GM23338 (cell line): ENCODE measurements at regions not wholly inside any gene's neighbourhood (a gene's known extent, or its start where the extent isn't known, plus 50 kb on each side); places are given as distances from the start of the nearest gene placed in this dataset.

Experiments used
- ATAC-seq: fragments of 200-7000 bp; cut with Tn5 transposase; 3 replicates; pipeline ENCODE4 v1.9.1; 2020
- DNase-seq: peaks from one replicate; pipeline ENCODE4 v3.0.0-alpha.2; 2015; ENCODE audit warnings: low spot score
- H2AFZ ChIP-seq: fragments of 200-600 bp; sonication (generic); 2 replicates; pipeline ENCODE4 v1.8.0; 2016; ENCODE audit warnings: antibody characterized with exemption, mild to moderate bottlenecking, moderate library complexity
- H3F3A ChIP-seq: fragments of 200-600 bp; sonication (generic); replicated peaks from 2 replicates; pipeline ENCODE4 v1.8.0; 2017; ENCODE audit warnings: antibody characterized with exemption, mixed run types, low read depth
- H3K27ac ChIP-seq: fragments of 200-600 bp; sonication (generic); 2 replicates; pipeline ENCODE4 v1.6.1; 2016; ENCODE audit warnings: low read depth
- H3K27me3 ChIP-seq: fragments of 200-600 bp; sonication (generic); 2 replicates; pipeline ENCODE4 v1.8.0; 2016; ENCODE audit warnings: mild to moderate bottlenecking, mixed run types, moderate library complexity; ENCODE audit not compliant: insufficient read depth
- H3K36me3 ChIP-seq: fragments of 200-600 bp; sonication (generic); 2 replicates; pipeline ENCODE4 v1.8.0; 2016; ENCODE audit warnings: mild to moderate bottlenecking; ENCODE audit not compliant: insufficient read depth
- H3K4me1 ChIP-seq: fragments of 200-600 bp; sonication (generic); 2 replicates; pipeline ENCODE4 v1.8.0; 2016; ENCODE audit warnings: mild to moderate bottlenecking, moderate library complexity; ENCODE audit not compliant: insufficient read depth
- H3K4me2 ChIP-seq: fragments of 200-600 bp; sonication (generic); 2 replicates; pipeline ENCODE4 v1.7.1; 2017; ENCODE audit warnings: mixed run types
- H3K4me3 ChIP-seq: fragments of 200-600 bp; sonication (generic); 2 replicates; pipeline ENCODE4 v1.6.1; 2016; ENCODE audit warnings: mixed run types
- H3K79me2 ChIP-seq: fragments of 200-600 bp; sonication (generic); replicated peaks from 2 replicates; pipeline ENCODE4 v1.8.0; 2017; ENCODE audit warnings: mild to moderate bottlenecking; ENCODE audit not compliant: insufficient read depth
- H3K9me2 ChIP-seq: fragments of 200-600 bp; sonication (generic); 2 replicates; pipeline ENCODE4 v1.8.0; 2017; ENCODE audit not compliant: insufficient read depth
- H4K20me1 ChIP-seq: fragments of 200-600 bp; sonication (generic); replicated peaks from 2 replicates; pipeline ENCODE4 v1.8.0; 2017; ENCODE audit warnings: mild to moderate bottlenecking; ENCODE audit not compliant: insufficient read depth
- H3K27ac Mint-ChIP-seq: 2 replicates; pipeline ENCODE4 v1.8.0; 2020; ENCODE audit warnings: inconsistent platforms, mild to moderate bottlenecking, moderate library complexity, mixed read lengths
- H3K27me3 Mint-ChIP-seq: 3 replicates; pipeline ENCODE4 v1.8.0; 2022; ENCODE audit warnings: low read depth, mild to moderate bottlenecking, moderate library complexity, mixed read lengths, inconsistent platforms; ENCODE audit not compliant: insufficient read depth, poor library complexity
- H3K36me3 Mint-ChIP-seq: 3 replicates; pipeline ENCODE4 v1.8.0; 2021; ENCODE audit warnings: low read depth, mild to moderate bottlenecking, inconsistent platforms, moderate library complexity, mixed read lengths
- H3K4me1 Mint-ChIP-seq: 3 replicates; pipeline ENCODE4 v1.8.0; 2020; ENCODE audit warnings: mild to moderate bottlenecking, inconsistent platforms, mixed read lengths
- H3K4me3 Mint-ChIP-seq: 3 replicates; pipeline ENCODE4 v1.8.0; 2021; ENCODE audit warnings: moderate library complexity, mild to moderate bottlenecking, inconsistent platforms, mixed read lengths
- H3K9me3 Mint-ChIP-seq: 3 replicates; pipeline ENCODE4 v1.8.0; 2020; ENCODE audit warnings: moderate library complexity, mild to moderate bottlenecking, inconsistent platforms, mixed read lengths
- CREB1 ChIP-seq: fragments of 250-450 bp; sonication (Bioruptor Pico); IDR thresholded peaks from 2 replicates; pipeline ENCODE4 v1.5.0; 2020; ENCODE audit warnings: low read depth, mild to moderate bottlenecking, moderate library complexity
- CTCF ChIP-seq, 2 experiments: fragments of 200-600 bp in 1 of 2; sonication (generic) in 1 of 2; conservative IDR thresholded peaks; 2 replicates each; pipeline versions ENCODE4 v1.5.1 to v1.6.1; 2016 to 2017; ENCODE audit warnings: antibody characterized with exemption in 2 of 2, low read depth in 2 of 2, mild to moderate bottlenecking in 2 of 2, moderate library complexity in 1 of 2
- ETS1 ChIP-seq: IDR thresholded peaks from 2 replicates; pipeline ENCODE4 v1.6.1; 2016; ENCODE audit warnings: antibody characterized with exemption
- EZH2 ChIP-seq: fragments of 200-600 bp; sonication (generic); IDR thresholded peaks from one replicate; pipeline ENCODE4 v1.8.0; 2017; ENCODE audit warnings: antibody characterized with exemption, mild to moderate bottlenecking, low read depth; ENCODE audit not compliant: unreplicated experiment
- EZH2phosphoT487 ChIP-seq: fragments of 200-600 bp; sonication (generic); IDR thresholded peaks from one replicate; pipeline ENCODE4 v1.8.1; 2018; ENCODE audit warnings: antibody characterized with exemption; ENCODE audit not compliant: unreplicated experiment
- JUNB ChIP-seq: IDR thresholded peaks from one replicate; pipeline ENCODE4 v1.6.1; 2016; ENCODE audit warnings: antibody characterized with exemption; ENCODE audit not compliant: unreplicated experiment
- NANOG ChIP-seq: IDR thresholded peaks from 2 replicates; pipeline ENCODE4 v1.6.1; 2016; ENCODE audit warnings: antibody characterized with exemption, borderline replicate concordance
- POLR2AphosphoS5 ChIP-seq: IDR thresholded peaks from 2 replicates; pipeline ENCODE4 v1.6.1; 2016; ENCODE audit warnings: antibody characterized with exemption, low read depth
- REST ChIP-seq: IDR thresholded peaks from one replicate; pipeline ENCODE4 v1.6.1; 2018; ENCODE audit warnings: antibody characterized with exemption; ENCODE audit not compliant: unreplicated experiment
- STAT1 ChIP-seq: IDR thresholded peaks from one replicate; pipeline ENCODE4 v1.6.1; 2016; ENCODE audit warnings: antibody characterized with exemption; ENCODE audit not compliant: unreplicated experiment
- ZNF114 ChIP-seq: fragments of 250-450 bp; sonication (Bioruptor Pico); IDR thresholded peaks from 2 replicates; pipeline ENCODE4 v1.5.0; 2020; ENCODE audit warnings: mild to moderate bottlenecking, moderate library complexity
- ZNF331 ChIP-seq: fragments of 250-450 bp; sonication (Bioruptor Pico); IDR thresholded peaks from 2 replicates; pipeline ENCODE4 v1.5.0; 2020; ENCODE audit warnings: low read depth, mild to moderate bottlenecking, moderate library complexity
- TF ChIP-seq, protein P1 (sequence below): fragments of 250-450 bp; sonication (Bioruptor Pico); IDR thresholded peaks from 2 replicates; pipeline ENCODE4 v1.5.0; 2020; ENCODE audit warnings: mild to moderate bottlenecking, moderate library complexity

- no peaks in the 10 kb centered on the region for H3K4me1 Mint-ChIP-seq
- H3K4me2 ChIP-seq: no peak overlapping the region
- TF ChIP-seq, protein P1, sequence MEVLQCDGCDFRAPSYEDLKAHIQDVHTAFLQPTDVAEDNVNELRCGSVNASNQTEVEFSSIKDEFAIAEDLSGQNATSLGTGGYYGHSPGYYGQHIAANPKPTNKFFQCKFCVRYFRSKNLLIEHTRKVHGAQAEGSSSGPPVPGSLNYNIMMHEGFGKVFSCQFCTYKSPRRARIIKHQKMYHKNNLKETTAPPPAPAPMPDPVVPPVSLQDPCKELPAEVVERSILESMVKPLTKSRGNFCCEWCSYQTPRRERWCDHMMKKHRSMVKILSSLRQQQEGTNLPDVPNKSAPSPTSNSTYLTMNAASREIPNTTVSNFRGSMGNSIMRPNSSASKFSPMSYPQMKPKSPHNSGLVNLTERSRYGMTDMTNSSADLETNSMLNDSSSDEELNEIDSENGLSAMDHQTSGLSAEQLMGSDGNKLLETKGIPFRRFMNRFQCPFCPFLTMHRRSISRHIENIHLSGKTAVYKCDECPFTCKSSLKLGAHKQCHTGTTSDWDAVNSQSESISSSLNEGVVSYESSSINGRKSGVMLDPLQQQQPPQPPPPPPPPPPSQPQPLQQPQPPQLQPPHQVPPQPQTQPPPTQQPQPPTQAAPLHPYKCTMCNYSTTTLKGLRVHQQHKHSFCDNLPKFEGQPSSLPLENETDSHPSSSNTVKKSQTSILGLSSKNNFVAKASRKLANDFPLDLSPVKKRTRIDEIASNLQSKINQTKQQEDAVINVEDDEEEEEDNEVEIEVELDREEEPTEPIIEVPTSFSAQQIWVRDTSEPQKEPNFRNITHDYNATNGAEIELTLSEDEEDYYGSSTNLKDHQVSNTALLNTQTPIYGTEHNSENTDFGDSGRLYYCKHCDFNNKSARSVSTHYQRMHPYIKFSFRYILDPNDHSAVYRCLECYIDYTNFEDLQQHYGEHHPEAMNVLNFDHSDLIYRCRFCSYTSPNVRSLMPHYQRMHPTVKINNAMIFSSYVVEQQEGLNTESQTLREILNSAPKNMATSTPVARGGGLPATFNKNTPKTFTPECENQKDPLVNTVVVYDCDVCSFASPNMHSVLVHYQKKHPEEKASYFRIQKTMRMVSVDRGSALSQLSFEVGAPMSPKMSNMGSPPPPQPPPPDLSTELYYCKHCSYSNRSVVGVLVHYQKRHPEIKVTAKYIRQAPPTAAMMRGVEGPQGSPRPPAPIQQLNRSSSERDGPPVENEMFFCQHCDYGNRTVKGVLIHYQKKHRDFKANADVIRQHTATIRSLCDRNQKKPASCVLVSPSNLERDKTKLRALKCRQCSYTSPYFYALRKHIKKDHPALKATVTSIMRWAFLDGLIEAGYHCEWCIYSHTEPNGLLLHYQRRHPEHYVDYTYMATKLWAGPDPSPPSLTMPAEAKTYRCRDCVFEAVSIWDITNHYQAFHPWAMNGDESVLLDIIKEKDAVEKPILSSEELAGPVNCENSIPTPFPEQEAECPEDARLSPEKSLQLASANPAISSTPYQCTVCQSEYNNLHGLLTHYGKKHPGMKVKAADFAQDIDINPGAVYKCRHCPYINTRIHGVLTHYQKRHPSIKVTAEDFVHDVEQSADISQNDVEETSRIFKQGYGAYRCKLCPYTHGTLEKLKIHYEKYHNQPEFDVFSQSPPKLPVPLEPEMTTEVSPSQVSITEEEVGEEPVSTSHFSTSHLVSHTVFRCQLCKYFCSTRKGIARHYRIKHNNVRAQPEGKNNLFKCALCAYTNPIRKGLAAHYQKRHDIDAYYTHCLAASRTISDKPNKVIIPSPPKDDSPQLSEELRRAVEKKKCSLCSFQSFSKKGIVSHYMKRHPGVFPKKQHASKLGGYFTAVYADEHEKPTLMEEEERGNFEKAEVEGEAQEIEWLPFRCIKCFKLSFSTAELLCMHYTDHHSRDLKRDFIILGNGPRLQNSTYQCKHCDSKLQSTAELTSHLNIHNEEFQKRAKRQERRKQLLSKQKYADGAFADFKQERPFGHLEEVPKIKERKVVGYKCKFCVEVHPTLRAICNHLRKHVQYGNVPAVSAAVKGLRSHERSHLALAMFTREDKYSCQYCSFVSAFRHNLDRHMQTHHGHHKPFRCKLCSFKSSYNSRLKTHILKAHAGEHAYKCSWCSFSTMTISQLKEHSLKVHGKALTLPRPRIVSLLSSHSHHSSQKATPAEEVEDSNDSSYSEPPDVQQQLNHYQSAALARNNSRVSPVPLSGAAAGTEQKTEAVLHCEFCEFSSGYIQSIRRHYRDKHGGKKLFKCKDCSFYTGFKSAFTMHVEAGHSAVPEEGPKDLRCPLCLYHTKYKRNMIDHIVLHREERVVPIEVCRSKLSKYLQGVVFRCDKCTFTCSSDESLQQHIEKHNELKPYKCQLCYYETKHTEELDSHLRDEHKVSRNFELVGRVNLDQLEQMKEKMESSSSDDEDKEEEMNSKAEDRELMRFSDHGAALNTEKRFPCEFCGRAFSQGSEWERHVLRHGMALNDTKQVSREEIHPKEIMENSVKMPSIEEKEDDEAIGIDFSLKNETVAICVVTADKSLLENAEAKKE (CRISPR knock-in tag): no peak
- no peak for TF ChIP-seq ZNF331
- no peak for TF ChIP-seq EZH2
- TF ChIP-seq CTCF (conservative IDR thresholded peaks at IDR 0.05; ENCODE audit: low read depth in 2 of 2): no peak
- TF ChIP-seq NANOG: no peak
- no peak for TF ChIP-seq CREB1 (CRISPR knock-in tag)
- TF ChIP-seq REST: no peak
- no peak for TF ChIP-seq STAT1
- no peak for TF ChIP-seq ZNF114 (CRISPR knock-in tag)
- TF ChIP-seq EZH2phosphoT487: no peak
- no peak for TF ChIP-seq ETS1
- TF ChIP-seq JUNB: no peak
- TF ChIP-seq POLR2AphosphoS5: no peak
- no peak for ATAC-seq
- no peak overlapping the region for H3K4me3 Mint-ChIP-seq
- no peak overlapping the region for H2AFZ ChIP-seq
- peaks cover 5% of the 10 kb centered on the region for H3K27me3 Mint-ChIP-seq
- DNase-seq: no peak
- H3K27ac Mint-ChIP-seq: no peak overlapping the region
- H3K27ac ChIP-seq: no peak overlapping the region
- H3K9me3 Mint-ChIP-seq: no peaks in the 10 kb centered on the region
- no peaks in the 10 kb centered on the region for H3K27me3 ChIP-seq
- no peaks in the 10 kb centered on the region for H3F3A ChIP-seq
- H3K36me3 Mint-ChIP-seq: no peaks in the 10 kb centered on the region
- H4K20me1 ChIP-seq: no peaks in the 10 kb centered on the region
- H3K4me3 ChIP-seq: no peak overlapping the region
- H3K36me3 ChIP-seq: no peaks in the 10 kb centered on the region
- no peaks in the 10 kb centered on the region for H3K4me1 ChIP-seq
- no peaks in the 10 kb centered on the region for H3K79me2 ChIP-seq
- H3K9me2 ChIP-seq: peaks cover 9% of the 10 kb centered on the region; the same call in 1 of the 2 replicates
These were observed 131.4 kb upstream of the USP24 start for GRCh38 chr1:55346586-55346985.
